ENCODE measurements at regions not wholly inside any gene's neighbourhood (a gene's known extent, or its start where the extent isn't known, plus 50 kb on each side); places are given as distances from the start of the nearest gene placed in this dataset.

- BruUV-seq (replicated peaks) = no TSS peak
- Histone ChIP-seq H3K9me3 (ENCODE audit: low read depth, low read length, poor library complexity, severe bottlenecking) (no peaks in the 10 kb centered on the region), H3K27me3 (replicated peaks; ENCODE audit: insufficient read depth, low read depth, low read length, poor library complexity) (no peaks in the 10 kb centered on the region), H3K36me3 (ENCODE audit: insufficient read depth, low read length, poor library complexity, severe bottlenecking) (no peaks in the 10 kb centered on the region), H3K4me1 (ENCODE audit: insufficient read depth, low read length, poor library complexity, severe bottlenecking) (no peaks in the 10 kb centered on the region), H3K4me3 (ENCODE audit: low read depth, low read length, poor library complexity, severe bottlenecking) (no peak overlapping the region), H3K27ac (ENCODE audit: low read depth, low read length, poor library complexity, severe bottlenecking) (no peak overlapping the region)
- POLR2A ChIA-PET (ENCODE audit: low non-redundant PET) = no interaction called here
- no peak for DNase-seq (ENCODE audit: low spot score)
- TF ChIP-seq CTCF (conservative IDR thresholded peaks at IDR 0.05; ENCODE audit: low read depth, low read length) (no peak), EZH2 (IDR thresholded peaks at IDR 0.05; ENCODE audit: borderline replicate concordance, low read depth, low read length, poor library complexity, severe bottlenecking) (no peak)
- CTCF ChIA-PET = no interaction called here
- intact Hi-C loops (cut with micrococcal nuclease; ENCODE audit: unreplicated experiment) = no loop called here
Measured at GRCh38 chr16:87165885-87166284, 151.3 kb downstream of the C16orf95 start.

DNA sequence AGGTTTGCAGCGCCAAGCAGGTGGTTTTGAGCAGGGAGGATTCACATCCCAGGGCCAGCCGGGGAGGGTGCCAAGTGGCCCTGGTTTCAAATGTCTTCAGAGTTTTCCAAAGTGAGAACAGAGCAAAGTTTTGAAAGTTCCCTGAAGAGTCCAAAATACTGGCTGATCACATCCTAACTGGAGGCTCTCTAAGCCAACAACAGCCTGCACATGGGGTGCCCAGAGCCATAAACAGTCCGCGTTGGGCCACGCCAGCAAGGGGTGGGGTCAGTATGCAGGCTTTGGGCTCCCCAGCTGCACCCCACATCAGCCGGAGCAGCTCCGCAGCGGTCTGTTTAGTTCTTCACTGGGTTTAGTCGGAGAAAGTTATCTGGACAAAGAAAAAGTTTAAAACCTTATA lies 150.9 kb downstream of the C16orf95 start:
- Histone ChIP-seq H3K4me1 (ENCODE audit: insufficient read depth, low read length, poor library complexity, severe bottlenecking) (no peaks in the 10 kb centered on the region), H3K36me3 (ENCODE audit: insufficient read depth, low read length, poor library complexity, severe bottlenecking) (no peaks in the 10 kb centered on the region), H3K4me3 (ENCODE audit: low read depth, low read length, poor library complexity, severe bottlenecking) (no peak overlapping the region), H3K9me3 (ENCODE audit: low read depth, low read length, poor library complexity, severe bottlenecking) (no peaks in the 10 kb centered on the region), H3K27me3 (replicated peaks; ENCODE audit: insufficient read depth, low read depth, low read length, poor library complexity) (no peaks in the 10 kb centered on the region), H3K27ac (ENCODE audit: low read depth, low read length, poor library complexity, severe bottlenecking) (no peak overlapping the region)
- no peak for TF ChIP-seq EZH2 (IDR thresholded peaks at IDR 0.05; ENCODE audit: borderline replicate concordance, low read depth, low read length, poor library complexity, severe bottlenecking)
- TF ChIP-seq CTCF (conservative IDR thresholded peaks at IDR 0.05; ENCODE audit: low read depth, low read length) = no peak
- no peak for DNase-seq (ENCODE audit: low spot score)
- BruUV-seq (replicated peaks) = no TSS peak
- CTCF ChIA-PET = no interaction called here
- POLR2A ChIA-PET (ENCODE audit: low non-redundant PET) = no interaction called here
- intact Hi-C loops (cut with micrococcal nuclease; ENCODE audit: unreplicated experiment) = no loop called here

DNA sequence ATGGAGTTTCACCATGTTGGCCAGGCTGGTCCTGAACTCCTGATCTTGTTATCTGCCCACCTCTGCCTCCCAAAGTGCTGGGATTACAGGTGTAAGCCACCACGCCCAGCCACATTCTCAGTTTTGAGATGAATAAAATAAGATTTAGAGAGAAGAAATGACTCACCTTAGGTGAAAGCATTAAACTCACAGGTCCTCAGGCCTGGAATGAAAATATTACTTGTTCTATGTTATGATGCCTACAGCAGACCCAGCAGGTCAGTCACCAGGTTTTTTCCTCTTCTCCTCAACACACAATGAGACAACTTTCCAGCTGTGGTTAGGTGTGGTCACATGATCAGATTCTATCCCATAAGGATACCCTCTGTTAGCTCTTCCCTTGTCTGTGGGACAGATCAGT lies 150.3 kb downstream of the C16orf95 start:
- CTCF ChIA-PET = no interaction called here
- intact Hi-C loops (cut with micrococcal nuclease; ENCODE audit: unreplicated experiment) = no loop called here
- Histone ChIP-seq H3K4me1 (ENCODE audit: insufficient read depth, low read length, poor library complexity, severe bottlenecking) (no peaks in the 10 kb centered on the region), H3K27ac (ENCODE audit: low read depth, low read length, poor library complexity, severe bottlenecking) (no peak overlapping the region), H3K9me3 (ENCODE audit: low read depth, low read length, poor library complexity, severe bottlenecking) (no peaks in the 10 kb centered on the region), H3K27me3 (replicated peaks; ENCODE audit: insufficient read depth, low read depth, low read length, poor library complexity) (no peaks in the 10 kb centered on the region), H3K36me3 (ENCODE audit: insufficient read depth, low read length, poor library complexity, severe bottlenecking) (no peaks in the 10 kb centered on the region), H3K4me3 (ENCODE audit: low read depth, low read length, poor library complexity, severe bottlenecking) (no peak overlapping the region)
- POLR2A ChIA-PET (ENCODE audit: low non-redundant PET) = no interaction called here
- no peak for DNase-seq (ENCODE audit: low spot score)
- no peak for TF ChIP-seq EZH2 (IDR thresholded peaks at IDR 0.05; ENCODE audit: borderline replicate concordance, low read depth, low read length, poor library complexity, severe bottlenecking)
- BruUV-seq (replicated peaks) = no TSS peak

DNA sequence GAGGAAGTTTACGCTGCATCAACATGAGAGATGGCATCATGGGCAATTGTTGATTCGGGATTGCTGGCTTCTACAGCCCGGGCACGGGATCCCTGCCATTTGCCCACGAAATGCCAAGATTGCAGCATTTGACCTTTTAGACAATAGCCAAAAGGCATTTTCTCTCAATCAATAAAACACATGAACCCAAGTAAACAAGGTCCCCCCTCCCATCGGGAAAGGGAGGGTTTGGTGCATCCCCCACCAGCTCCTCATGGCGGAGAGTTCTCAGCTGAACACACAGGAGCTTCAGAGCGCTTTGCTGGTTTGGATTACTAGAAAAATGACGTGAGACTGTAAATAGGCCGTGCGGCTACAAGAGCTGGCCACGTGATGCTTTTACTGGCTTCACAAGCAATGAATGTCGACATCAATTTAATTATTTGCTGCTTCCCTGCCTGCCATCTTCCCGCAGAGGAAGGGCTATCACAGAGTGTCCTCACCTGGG lies 147.6 kb downstream of the C16orf95 start:
- Histone ChIP-seq H3K27me3 (replicated peaks; ENCODE audit: insufficient read depth, low read depth, low read length, poor library complexity) (no peaks in the 10 kb centered on the region), H3K4me1 (ENCODE audit: insufficient read depth, low read length, poor library complexity, severe bottlenecking) (no peaks in the 10 kb centered on the region), H3K9me3 (ENCODE audit: low read depth, low read length, poor library complexity, severe bottlenecking) (no peaks in the 10 kb centered on the region), H3K27ac (ENCODE audit: low read depth, low read length, poor library complexity, severe bottlenecking) (no peak overlapping the region), H3K36me3 (ENCODE audit: insufficient read depth, low read length, poor library complexity, severe bottlenecking) (no peaks in the 10 kb centered on the region), H3K4me3 (ENCODE audit: low read depth, low read length, poor library complexity, severe bottlenecking) (no peak overlapping the region)
- TF ChIP-seq CTCF (conservative IDR thresholded peaks at IDR 0.05; ENCODE audit: low read depth, low read length) = no peak
- no peak for TF ChIP-seq EZH2 (IDR thresholded peaks at IDR 0.05; ENCODE audit: borderline replicate concordance, low read depth, low read length, poor library complexity, severe bottlenecking)
- intact Hi-C loops (cut with micrococcal nuclease; ENCODE audit: unreplicated experiment) = no loop called here
- BruUV-seq (replicated peaks) = no TSS peak
- CTCF ChIA-PET = no interaction called here
- POLR2A ChIA-PET (ENCODE audit: low non-redundant PET) = no interaction called here
- DNase-seq (ENCODE audit: low spot score) = no peak
